PC-9 (cell line): ENCODE measurements at regions not wholly inside any gene's neighbourhood (a gene's known extent, or its start where the extent isn't known, plus 50 kb on each side); places are given as distances from the start of the nearest gene placed in this dataset.
"Not testable (repeated sequence)": the region's sequence is repeated elsewhere in the genome, so short reads cannot be mapped to it uniquely, and the experiment has no call there.

Experiments used
- BruUV-seq: library from RNA; stranded (reverse); fragments of 400-500 nt; replicated peaks from 2 replicates; lab custom pipeline; 2021; lab: Mats Ljungman, UMichigan
- CTCF ChIA-PET: fragments of 300-600 bp; sonication (Branson Sonifier 250); formaldehyde crosslinking; loops from one replicate; lab custom pipeline; 2022; ENCODE audit warnings: antibody characterized with exemption; lab: Charles Lee
- POLR2A ChIA-PET: fragments of 300-600 bp; sonication (Branson Sonifier 250); formaldehyde crosslinking; loops from one replicate; lab custom pipeline; 2022; ENCODE audit warnings: antibody characterized with exemption; ENCODE audit not compliant: unreplicated experiment; lab: Charles Lee
- DNase-seq, 2 experiments: peaks; one replicate each; pipeline versions ENCODE4 v3.0.0 to v3.0.0-alpha.2; 2015 to 2022; ENCODE audit warnings: mixed read lengths in 1 of 2
- H2AFZ ChIP-seq: fragments of 200-600 bp; sonication (generic); 2 replicates; pipeline ENCODE4 v1.8.1; 2017; ENCODE audit warnings: antibody characterized with exemption
- H3F3A ChIP-seq: fragments of 200-600 bp; sonication (generic); 2 replicates; pipeline ENCODE4 v1.8.1; 2017; ENCODE audit warnings: antibody characterized with exemption, mild to moderate bottlenecking, low read depth; ENCODE audit not compliant: insufficient read depth
- H3K27ac ChIP-seq: fragments of 200-600 bp; sonication (generic); 2 replicates; pipeline ENCODE4 v1.6.1; 2016; ENCODE audit warnings: mixed run types
- H3K27me3 ChIP-seq: fragments of 200-600 bp; sonication (generic); 2 replicates; pipeline ENCODE4 v1.6.1; 2016; ENCODE audit warnings: low read depth, mixed run types; ENCODE audit not compliant: insufficient read depth
- H3K36me3 ChIP-seq: fragments of 200-600 bp; sonication (generic); 2 replicates; pipeline ENCODE4 v1.6.1; 2016; ENCODE audit warnings: low read depth, mixed run types
- H3K4me1 ChIP-seq: fragments of 200-600 bp; sonication (generic); replicated peaks from 2 replicates; pipeline ENCODE4 v1.6.1; 2016; ENCODE audit warnings: mixed run types; ENCODE audit not compliant: insufficient read depth
- H3K4me2 ChIP-seq: fragments of 200-600 bp; sonication (generic); 2 replicates; pipeline ENCODE4 v1.6.1; 2017; ENCODE audit warnings: mixed run types
- H3K4me3 ChIP-seq: fragments of 200-600 bp; sonication (generic); 2 replicates; pipeline ENCODE4 v1.6.1; 2016; ENCODE audit warnings: mixed run types
- H3K79me2 ChIP-seq: fragments of 200-600 bp; sonication (generic); 2 replicates; pipeline ENCODE4 v1.6.1; 2017; ENCODE audit warnings: low read depth, mixed run types
- H3K9me2 ChIP-seq: fragments of 200-600 bp; sonication (generic); 2 replicates; pipeline ENCODE4 v1.8.1; 2017; ENCODE audit warnings: mild to moderate bottlenecking; ENCODE audit not compliant: insufficient read depth
- H3K9me3 ChIP-seq: fragments of 200-600 bp; sonication (generic); 2 replicates; pipeline ENCODE4 v1.8.1; 2016; ENCODE audit warnings: low read depth; ENCODE audit not compliant: insufficient read depth
- H4K20me1 ChIP-seq: fragments of 200-600 bp; sonication (generic); 2 replicates; pipeline ENCODE4 v1.8.1; 2017; ENCODE audit not compliant: insufficient read depth
- CTCF ChIP-seq: fragments of 200-600 bp; sonication (generic); conservative IDR thresholded peaks from 2 replicates; pipeline ENCODE4 v1.6.1; 2017; ENCODE audit warnings: mixed run types, antibody characterized with exemption, mild to moderate bottlenecking, moderate library complexity
- EZH2 ChIP-seq: fragments of 200-600 bp; sonication (generic); IDR thresholded peaks from 2 replicates; pipeline ENCODE4 v1.8.0; 2017; ENCODE audit warnings: antibody characterized with exemption, low read depth
- intact Hi-C: fragments of 100-400 bp; cut with micrococcal nuclease; formaldehyde crosslinking; loops from one replicate; pipeline ENCODE4 v1.10.0; 2022; ENCODE audit not compliant: unreplicated experiment

DNA sequence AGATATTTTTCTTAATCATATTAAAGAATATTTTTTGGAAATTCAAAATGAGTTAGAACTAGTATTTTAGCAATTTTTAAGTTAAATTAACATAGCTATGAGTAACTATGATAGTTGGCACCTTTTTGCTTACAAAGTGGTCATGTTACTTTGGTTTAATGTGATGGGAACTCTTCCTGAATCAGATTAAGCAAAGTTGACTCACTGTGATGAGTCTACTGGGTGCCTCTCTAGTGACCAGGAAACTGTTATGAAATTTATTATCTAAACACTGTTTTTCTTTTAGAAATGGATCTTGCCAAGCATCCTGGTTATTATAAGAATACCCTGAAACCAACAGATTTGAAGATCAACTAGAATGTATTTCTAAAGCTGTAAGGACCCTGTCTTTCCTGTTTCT is 985.8 kb downstream of the TRAM1L1 start:
- H2AFZ ChIP-seq, result no peak overlapping the region
- H3K4me3 ChIP-seq, result no peak overlapping the region
- ChIA-PET CTCF (no interaction called here), POLR2A (no interaction called here)
- intact Hi-C loops, result no loop called here
- H3K27me3 ChIP-seq, result no peaks in the 10 kb centered on the region
- no peaks in the 10 kb centered on the region for H3F3A ChIP-seq
- TF ChIP-seq CTCF, result no peak
- TF ChIP-seq EZH2, result no peak
- no peak overlapping the region for H3K27ac ChIP-seq
- H3K4me2 ChIP-seq, result no peak overlapping the region
- no peaks in the 10 kb centered on the region; the same call in 1 of the 2 replicates for H3K9me3 ChIP-seq
- H3K9me2 ChIP-seq, result no peaks in the 10 kb centered on the region
- DNase-seq, result no peak
- H3K4me1 ChIP-seq, result no peaks in the 10 kb centered on the region
- H3K79me2 ChIP-seq, result no peaks in the 10 kb centered on the region
- BruUV-seq, result no TSS peak
- H3K36me3 ChIP-seq, result no peaks in the 10 kb centered on the region
- no peaks in the 10 kb centered on the region for H4K20me1 ChIP-seq

- H3K27me3 ChIP-seq, H3K4me2 ChIP-seq, H4K20me1 ChIP-seq, H3K27ac ChIP-seq, H3K4me3 ChIP-seq, H3K4me1 ChIP-seq, intact Hi-C loops, H3K79me2 ChIP-seq, H2AFZ ChIP-seq, CTCF ChIA-PET, H3K9me2 ChIP-seq, H3F3A ChIP-seq, H3K36me3 ChIP-seq, H3K9me3 ChIP-seq, BruUV-seq, POLR2A ChIA-PET, DNase-seq: not testable (repeated sequence)
Measured at GRCh38 chr4:116097353-116097752, 983.9 kb upstream of the NDST4 start.

GRCh38 chr4:116092961-116093360 is 979.5 kb upstream of the NDST4 start:
- H3K27me3 ChIP-seq, result no peaks in the 10 kb centered on the region
- ChIA-PET POLR2A (no interaction called here), CTCF (no interaction called here)
- no peaks in the 10 kb centered on the region for H3K36me3 ChIP-seq
- TF ChIP-seq EZH2 (no peak), CTCF (no peak)
- BruUV-seq, result no TSS peak
- peaks cover 9% of the 10 kb centered on the region; the same call in 1 of the 2 replicates for H3K4me1 ChIP-seq
- peak overlapping the region; percentile 22; the same call in 1 of the 2 replicates for H2AFZ ChIP-seq
- H3F3A ChIP-seq, result no peaks in the 10 kb centered on the region
- DNase-seq, result peak in 1 of 2 experiments; percentile 54
- intact Hi-C loops, result no loop called here
- no peaks in the 10 kb centered on the region; the same call in 1 of the 2 replicates for H3K9me3 ChIP-seq
- H3K4me2 ChIP-seq, result 0 out of 2 replicates have a peak overlapping the region, but pooled peaks have one; percentile 26
- H3K9me2 ChIP-seq, result no peaks in the 10 kb centered on the region
- no peaks in the 10 kb centered on the region for H3K79me2 ChIP-seq
- H3K27ac ChIP-seq, result no peak overlapping the region
- H4K20me1 ChIP-seq, result no peaks in the 10 kb centered on the region
- H3K4me3 ChIP-seq, result no peak overlapping the region

- no TSS peak for BruUV-seq
- H2AFZ ChIP-seq, result no peak overlapping the region
- TF ChIP-seq EZH2 (no peak), CTCF (no peak)
- no peak overlapping the region for H3K27ac ChIP-seq
- H3K4me3 ChIP-seq, result no peak overlapping the region
- ChIA-PET CTCF (no interaction called here), POLR2A (no interaction called here)
- H3F3A ChIP-seq, result no peaks in the 10 kb centered on the region
- no peak overlapping the region for H3K4me2 ChIP-seq
- no peaks in the 10 kb centered on the region for H3K79me2 ChIP-seq
- no peaks in the 10 kb centered on the region for H3K36me3 ChIP-seq
- H3K4me1 ChIP-seq, result peaks cover 9% of the 10 kb centered on the region; the same call in 1 of the 2 replicates
- H4K20me1 ChIP-seq, result no peaks in the 10 kb centered on the region
- no peak for DNase-seq
- no peaks in the 10 kb centered on the region for H3K9me2 ChIP-seq
- no peaks in the 10 kb centered on the region for H3K9me3 ChIP-seq
- intact Hi-C loops, result no loop called here
- H3K27me3 ChIP-seq, result no peaks in the 10 kb centered on the region
Measured at GRCh38 chr4:116088771-116089170, 975.4 kb upstream of the NDST4 start.
